GM23338 (cell line): ENCODE measurements at regions not wholly inside any gene's neighbourhood (a gene's known extent, or its start where the extent isn't known, plus 50 kb on each side); places are given as distances from the start of the nearest gene placed in this dataset.

Experiments
- ATAC-seq: fragments of 200-7000 bp; cut with Tn5 transposase; 3 replicates; pipeline ENCODE4 v1.9.1; 2020
- DNase-seq: peaks from one replicate; pipeline ENCODE4 v3.0.0-alpha.2; 2015; ENCODE audit warnings: low spot score
- H2AFZ ChIP-seq: fragments of 200-600 bp; sonication (generic); 2 replicates; pipeline ENCODE4 v1.8.0; 2016; ENCODE audit warnings: antibody characterized with exemption, mild to moderate bottlenecking, moderate library complexity
- H3F3A ChIP-seq: fragments of 200-600 bp; sonication (generic); replicated peaks from 2 replicates; pipeline ENCODE4 v1.8.0; 2017; ENCODE audit warnings: antibody characterized with exemption, mixed run types, low read depth
- H3K27ac ChIP-seq: fragments of 200-600 bp; sonication (generic); 2 replicates; pipeline ENCODE4 v1.6.1; 2016; ENCODE audit warnings: low read depth
- H3K27me3 ChIP-seq: fragments of 200-600 bp; sonication (generic); 2 replicates; pipeline ENCODE4 v1.8.0; 2016; ENCODE audit warnings: mild to moderate bottlenecking, mixed run types, moderate library complexity; ENCODE audit not compliant: insufficient read depth
- H3K36me3 ChIP-seq: fragments of 200-600 bp; sonication (generic); 2 replicates; pipeline ENCODE4 v1.8.0; 2016; ENCODE audit warnings: mild to moderate bottlenecking; ENCODE audit not compliant: insufficient read depth
- H3K4me1 ChIP-seq: fragments of 200-600 bp; sonication (generic); 2 replicates; pipeline ENCODE4 v1.8.0; 2016; ENCODE audit warnings: mild to moderate bottlenecking, moderate library complexity; ENCODE audit not compliant: insufficient read depth
- H3K4me2 ChIP-seq: fragments of 200-600 bp; sonication (generic); 2 replicates; pipeline ENCODE4 v1.7.1; 2017; ENCODE audit warnings: mixed run types
- H3K4me3 ChIP-seq: fragments of 200-600 bp; sonication (generic); 2 replicates; pipeline ENCODE4 v1.6.1; 2016; ENCODE audit warnings: mixed run types
- H3K79me2 ChIP-seq: fragments of 200-600 bp; sonication (generic); replicated peaks from 2 replicates; pipeline ENCODE4 v1.8.0; 2017; ENCODE audit warnings: mild to moderate bottlenecking; ENCODE audit not compliant: insufficient read depth
- H3K9me2 ChIP-seq: fragments of 200-600 bp; sonication (generic); 2 replicates; pipeline ENCODE4 v1.8.0; 2017; ENCODE audit not compliant: insufficient read depth
- H4K20me1 ChIP-seq: fragments of 200-600 bp; sonication (generic); replicated peaks from 2 replicates; pipeline ENCODE4 v1.8.0; 2017; ENCODE audit warnings: mild to moderate bottlenecking; ENCODE audit not compliant: insufficient read depth
- H3K27ac Mint-ChIP-seq: 2 replicates; pipeline ENCODE4 v1.8.0; 2020; ENCODE audit warnings: inconsistent platforms, mild to moderate bottlenecking, moderate library complexity, mixed read lengths
- H3K27me3 Mint-ChIP-seq: 3 replicates; pipeline ENCODE4 v1.8.0; 2022; ENCODE audit warnings: low read depth, mild to moderate bottlenecking, moderate library complexity, mixed read lengths, inconsistent platforms; ENCODE audit not compliant: insufficient read depth, poor library complexity
- H3K36me3 Mint-ChIP-seq: 3 replicates; pipeline ENCODE4 v1.8.0; 2021; ENCODE audit warnings: low read depth, mild to moderate bottlenecking, inconsistent platforms, moderate library complexity, mixed read lengths
- H3K4me1 Mint-ChIP-seq: 3 replicates; pipeline ENCODE4 v1.8.0; 2020; ENCODE audit warnings: mild to moderate bottlenecking, inconsistent platforms, mixed read lengths
- H3K4me3 Mint-ChIP-seq: 3 replicates; pipeline ENCODE4 v1.8.0; 2021; ENCODE audit warnings: moderate library complexity, mild to moderate bottlenecking, inconsistent platforms, mixed read lengths
- H3K9me3 Mint-ChIP-seq: 3 replicates; pipeline ENCODE4 v1.8.0; 2020; ENCODE audit warnings: moderate library complexity, mild to moderate bottlenecking, inconsistent platforms, mixed read lengths
- CREB1 ChIP-seq: fragments of 250-450 bp; sonication (Bioruptor Pico); IDR thresholded peaks from 2 replicates; pipeline ENCODE4 v1.5.0; 2020; ENCODE audit warnings: low read depth, mild to moderate bottlenecking, moderate library complexity
- EZH2 ChIP-seq: fragments of 200-600 bp; sonication (generic); IDR thresholded peaks from one replicate; pipeline ENCODE4 v1.8.0; 2017; ENCODE audit warnings: antibody characterized with exemption, mild to moderate bottlenecking, low read depth; ENCODE audit not compliant: unreplicated experiment
- EZH2phosphoT487 ChIP-seq: fragments of 200-600 bp; sonication (generic); IDR thresholded peaks from one replicate; pipeline ENCODE4 v1.8.1; 2018; ENCODE audit warnings: antibody characterized with exemption; ENCODE audit not compliant: unreplicated experiment
- JUNB ChIP-seq: IDR thresholded peaks from one replicate; pipeline ENCODE4 v1.6.1; 2016; ENCODE audit warnings: antibody characterized with exemption; ENCODE audit not compliant: unreplicated experiment
- NANOG ChIP-seq: IDR thresholded peaks from 2 replicates; pipeline ENCODE4 v1.6.1; 2016; ENCODE audit warnings: antibody characterized with exemption, borderline replicate concordance
- POLR2AphosphoS5 ChIP-seq: IDR thresholded peaks from 2 replicates; pipeline ENCODE4 v1.6.1; 2016; ENCODE audit warnings: antibody characterized with exemption, low read depth
- STAT1 ChIP-seq: IDR thresholded peaks from one replicate; pipeline ENCODE4 v1.6.1; 2016; ENCODE audit warnings: antibody characterized with exemption; ENCODE audit not compliant: unreplicated experiment
- ZNF114 ChIP-seq: fragments of 250-450 bp; sonication (Bioruptor Pico); IDR thresholded peaks from 2 replicates; pipeline ENCODE4 v1.5.0; 2020; ENCODE audit warnings: mild to moderate bottlenecking, moderate library complexity
- ZNF331 ChIP-seq: fragments of 250-450 bp; sonication (Bioruptor Pico); IDR thresholded peaks from 2 replicates; pipeline ENCODE4 v1.5.0; 2020; ENCODE audit warnings: low read depth, mild to moderate bottlenecking, moderate library complexity
- TF ChIP-seq, protein P1 (sequence below): IDR thresholded peaks from one replicate; pipeline ENCODE4 v1.6.1; 2018; ENCODE audit warnings: antibody characterized with exemption; ENCODE audit not compliant: unreplicated experiment
- TF ChIP-seq, protein P2 (sequence below): IDR thresholded peaks from 2 replicates; pipeline ENCODE4 v1.6.1; 2016; ENCODE audit warnings: antibody characterized with exemption
- TF ChIP-seq, protein P3 (sequence below), 2 experiments: fragments of 200-600 bp in 1 of 2; sonication (generic) in 1 of 2; conservative IDR thresholded peaks; 2 replicates each; pipeline versions ENCODE4 v1.5.1 to v1.6.1; 2016 to 2017; ENCODE audit warnings: antibody characterized with exemption in 2 of 2, low read depth in 2 of 2, mild to moderate bottlenecking in 2 of 2, moderate library complexity in 1 of 2
- TF ChIP-seq, protein P4 (sequence below): fragments of 250-450 bp; sonication (Bioruptor Pico); IDR thresholded peaks from 2 replicates; pipeline ENCODE4 v1.5.0; 2020; ENCODE audit warnings: mild to moderate bottlenecking, moderate library complexity

DNA sequence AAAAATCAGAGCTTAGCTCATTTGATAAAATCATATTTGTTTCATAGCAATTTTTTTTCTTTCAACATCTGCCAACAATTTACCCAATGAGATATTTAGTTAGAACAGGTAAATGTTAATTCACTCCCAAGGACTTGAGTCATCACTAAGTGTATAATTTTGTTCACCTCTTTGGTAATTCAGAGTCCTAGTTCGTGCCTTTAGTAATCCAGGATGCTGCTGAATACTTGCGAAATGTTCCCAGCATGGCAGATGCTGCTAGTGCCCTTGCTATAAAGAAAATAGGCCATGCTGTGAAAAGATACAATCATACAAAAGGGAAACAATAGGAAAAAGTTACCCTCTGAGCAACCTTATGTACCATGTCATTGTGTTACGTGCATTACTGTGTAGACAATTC, 210.5 kb downstream of the CSNK1G3 start:
- Histone ChIP-seq H3K4me1 (no peaks in the 10 kb centered on the region), H3K9me2 (peaks cover 3% of the 10 kb centered on the region; the same call in 1 of the 2 replicates), H3K27me3 (no peaks in the 10 kb centered on the region), H3K27ac (no peak overlapping the region), H3K36me3 (no peaks in the 10 kb centered on the region), H4K20me1 (no peaks in the 10 kb centered on the region), H3F3A (no peaks in the 10 kb centered on the region), H2AFZ (no peak overlapping the region), H3K4me2 (no peak overlapping the region), H3K4me3 (no peak overlapping the region), H3K79me2 (no peaks in the 10 kb centered on the region)
- peaks cover 10% of the 10 kb centered on the region for H3K9me3 Mint-ChIP-seq
- no peak overlapping the region; the same call in 1 of the 2 replicates for H3K27ac Mint-ChIP-seq
- DNase-seq = no peak
- no peaks in the 10 kb centered on the region for H3K27me3 Mint-ChIP-seq
- TF ChIP-seq, protein P1, sequence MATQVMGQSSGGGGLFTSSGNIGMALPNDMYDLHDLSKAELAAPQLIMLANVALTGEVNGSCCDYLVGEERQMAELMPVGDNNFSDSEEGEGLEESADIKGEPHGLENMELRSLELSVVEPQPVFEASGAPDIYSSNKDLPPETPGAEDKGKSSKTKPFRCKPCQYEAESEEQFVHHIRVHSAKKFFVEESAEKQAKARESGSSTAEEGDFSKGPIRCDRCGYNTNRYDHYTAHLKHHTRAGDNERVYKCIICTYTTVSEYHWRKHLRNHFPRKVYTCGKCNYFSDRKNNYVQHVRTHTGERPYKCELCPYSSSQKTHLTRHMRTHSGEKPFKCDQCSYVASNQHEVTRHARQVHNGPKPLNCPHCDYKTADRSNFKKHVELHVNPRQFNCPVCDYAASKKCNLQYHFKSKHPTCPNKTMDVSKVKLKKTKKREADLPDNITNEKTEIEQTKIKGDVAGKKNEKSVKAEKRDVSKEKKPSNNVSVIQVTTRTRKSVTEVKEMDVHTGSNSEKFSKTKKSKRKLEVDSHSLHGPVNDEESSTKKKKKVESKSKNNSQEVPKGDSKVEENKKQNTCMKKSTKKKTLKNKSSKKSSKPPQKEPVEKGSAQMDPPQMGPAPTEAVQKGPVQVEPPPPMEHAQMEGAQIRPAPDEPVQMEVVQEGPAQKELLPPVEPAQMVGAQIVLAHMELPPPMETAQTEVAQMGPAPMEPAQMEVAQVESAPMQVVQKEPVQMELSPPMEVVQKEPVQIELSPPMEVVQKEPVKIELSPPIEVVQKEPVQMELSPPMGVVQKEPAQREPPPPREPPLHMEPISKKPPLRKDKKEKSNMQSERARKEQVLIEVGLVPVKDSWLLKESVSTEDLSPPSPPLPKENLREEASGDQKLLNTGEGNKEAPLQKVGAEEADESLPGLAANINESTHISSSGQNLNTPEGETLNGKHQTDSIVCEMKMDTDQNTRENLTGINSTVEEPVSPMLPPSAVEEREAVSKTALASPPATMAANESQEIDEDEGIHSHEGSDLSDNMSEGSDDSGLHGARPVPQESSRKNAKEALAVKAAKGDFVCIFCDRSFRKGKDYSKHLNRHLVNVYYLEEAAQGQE = no peak
- TF ChIP-seq EZH2 (no peak), NANOG (no peak), STAT1 (no peak), EZH2phosphoT487 (no peak), ZNF114 (CRISPR knock-in tag) (no peak), ZNF331 (CRISPR knock-in tag) (no peak), POLR2AphosphoS5 (no peak), JUNB (no peak), CREB1 (no peak)
- TF ChIP-seq, protein P2, sequence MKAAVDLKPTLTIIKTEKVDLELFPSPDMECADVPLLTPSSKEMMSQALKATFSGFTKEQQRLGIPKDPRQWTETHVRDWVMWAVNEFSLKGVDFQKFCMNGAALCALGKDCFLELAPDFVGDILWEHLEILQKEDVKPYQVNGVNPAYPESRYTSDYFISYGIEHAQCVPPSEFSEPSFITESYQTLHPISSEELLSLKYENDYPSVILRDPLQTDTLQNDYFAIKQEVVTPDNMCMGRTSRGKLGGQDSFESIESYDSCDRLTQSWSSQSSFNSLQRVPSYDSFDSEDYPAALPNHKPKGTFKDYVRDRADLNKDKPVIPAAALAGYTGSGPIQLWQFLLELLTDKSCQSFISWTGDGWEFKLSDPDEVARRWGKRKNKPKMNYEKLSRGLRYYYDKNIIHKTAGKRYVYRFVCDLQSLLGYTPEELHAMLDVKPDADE = no peak
- TF ChIP-seq, protein P3, sequence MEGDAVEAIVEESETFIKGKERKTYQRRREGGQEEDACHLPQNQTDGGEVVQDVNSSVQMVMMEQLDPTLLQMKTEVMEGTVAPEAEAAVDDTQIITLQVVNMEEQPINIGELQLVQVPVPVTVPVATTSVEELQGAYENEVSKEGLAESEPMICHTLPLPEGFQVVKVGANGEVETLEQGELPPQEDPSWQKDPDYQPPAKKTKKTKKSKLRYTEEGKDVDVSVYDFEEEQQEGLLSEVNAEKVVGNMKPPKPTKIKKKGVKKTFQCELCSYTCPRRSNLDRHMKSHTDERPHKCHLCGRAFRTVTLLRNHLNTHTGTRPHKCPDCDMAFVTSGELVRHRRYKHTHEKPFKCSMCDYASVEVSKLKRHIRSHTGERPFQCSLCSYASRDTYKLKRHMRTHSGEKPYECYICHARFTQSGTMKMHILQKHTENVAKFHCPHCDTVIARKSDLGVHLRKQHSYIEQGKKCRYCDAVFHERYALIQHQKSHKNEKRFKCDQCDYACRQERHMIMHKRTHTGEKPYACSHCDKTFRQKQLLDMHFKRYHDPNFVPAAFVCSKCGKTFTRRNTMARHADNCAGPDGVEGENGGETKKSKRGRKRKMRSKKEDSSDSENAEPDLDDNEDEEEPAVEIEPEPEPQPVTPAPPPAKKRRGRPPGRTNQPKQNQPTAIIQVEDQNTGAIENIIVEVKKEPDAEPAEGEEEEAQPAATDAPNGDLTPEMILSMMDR (conservative IDR thresholded peaks at IDR 0.05; ENCODE audit: low read depth in 2 of 2) = no peak
- TF ChIP-seq, protein P4, sequence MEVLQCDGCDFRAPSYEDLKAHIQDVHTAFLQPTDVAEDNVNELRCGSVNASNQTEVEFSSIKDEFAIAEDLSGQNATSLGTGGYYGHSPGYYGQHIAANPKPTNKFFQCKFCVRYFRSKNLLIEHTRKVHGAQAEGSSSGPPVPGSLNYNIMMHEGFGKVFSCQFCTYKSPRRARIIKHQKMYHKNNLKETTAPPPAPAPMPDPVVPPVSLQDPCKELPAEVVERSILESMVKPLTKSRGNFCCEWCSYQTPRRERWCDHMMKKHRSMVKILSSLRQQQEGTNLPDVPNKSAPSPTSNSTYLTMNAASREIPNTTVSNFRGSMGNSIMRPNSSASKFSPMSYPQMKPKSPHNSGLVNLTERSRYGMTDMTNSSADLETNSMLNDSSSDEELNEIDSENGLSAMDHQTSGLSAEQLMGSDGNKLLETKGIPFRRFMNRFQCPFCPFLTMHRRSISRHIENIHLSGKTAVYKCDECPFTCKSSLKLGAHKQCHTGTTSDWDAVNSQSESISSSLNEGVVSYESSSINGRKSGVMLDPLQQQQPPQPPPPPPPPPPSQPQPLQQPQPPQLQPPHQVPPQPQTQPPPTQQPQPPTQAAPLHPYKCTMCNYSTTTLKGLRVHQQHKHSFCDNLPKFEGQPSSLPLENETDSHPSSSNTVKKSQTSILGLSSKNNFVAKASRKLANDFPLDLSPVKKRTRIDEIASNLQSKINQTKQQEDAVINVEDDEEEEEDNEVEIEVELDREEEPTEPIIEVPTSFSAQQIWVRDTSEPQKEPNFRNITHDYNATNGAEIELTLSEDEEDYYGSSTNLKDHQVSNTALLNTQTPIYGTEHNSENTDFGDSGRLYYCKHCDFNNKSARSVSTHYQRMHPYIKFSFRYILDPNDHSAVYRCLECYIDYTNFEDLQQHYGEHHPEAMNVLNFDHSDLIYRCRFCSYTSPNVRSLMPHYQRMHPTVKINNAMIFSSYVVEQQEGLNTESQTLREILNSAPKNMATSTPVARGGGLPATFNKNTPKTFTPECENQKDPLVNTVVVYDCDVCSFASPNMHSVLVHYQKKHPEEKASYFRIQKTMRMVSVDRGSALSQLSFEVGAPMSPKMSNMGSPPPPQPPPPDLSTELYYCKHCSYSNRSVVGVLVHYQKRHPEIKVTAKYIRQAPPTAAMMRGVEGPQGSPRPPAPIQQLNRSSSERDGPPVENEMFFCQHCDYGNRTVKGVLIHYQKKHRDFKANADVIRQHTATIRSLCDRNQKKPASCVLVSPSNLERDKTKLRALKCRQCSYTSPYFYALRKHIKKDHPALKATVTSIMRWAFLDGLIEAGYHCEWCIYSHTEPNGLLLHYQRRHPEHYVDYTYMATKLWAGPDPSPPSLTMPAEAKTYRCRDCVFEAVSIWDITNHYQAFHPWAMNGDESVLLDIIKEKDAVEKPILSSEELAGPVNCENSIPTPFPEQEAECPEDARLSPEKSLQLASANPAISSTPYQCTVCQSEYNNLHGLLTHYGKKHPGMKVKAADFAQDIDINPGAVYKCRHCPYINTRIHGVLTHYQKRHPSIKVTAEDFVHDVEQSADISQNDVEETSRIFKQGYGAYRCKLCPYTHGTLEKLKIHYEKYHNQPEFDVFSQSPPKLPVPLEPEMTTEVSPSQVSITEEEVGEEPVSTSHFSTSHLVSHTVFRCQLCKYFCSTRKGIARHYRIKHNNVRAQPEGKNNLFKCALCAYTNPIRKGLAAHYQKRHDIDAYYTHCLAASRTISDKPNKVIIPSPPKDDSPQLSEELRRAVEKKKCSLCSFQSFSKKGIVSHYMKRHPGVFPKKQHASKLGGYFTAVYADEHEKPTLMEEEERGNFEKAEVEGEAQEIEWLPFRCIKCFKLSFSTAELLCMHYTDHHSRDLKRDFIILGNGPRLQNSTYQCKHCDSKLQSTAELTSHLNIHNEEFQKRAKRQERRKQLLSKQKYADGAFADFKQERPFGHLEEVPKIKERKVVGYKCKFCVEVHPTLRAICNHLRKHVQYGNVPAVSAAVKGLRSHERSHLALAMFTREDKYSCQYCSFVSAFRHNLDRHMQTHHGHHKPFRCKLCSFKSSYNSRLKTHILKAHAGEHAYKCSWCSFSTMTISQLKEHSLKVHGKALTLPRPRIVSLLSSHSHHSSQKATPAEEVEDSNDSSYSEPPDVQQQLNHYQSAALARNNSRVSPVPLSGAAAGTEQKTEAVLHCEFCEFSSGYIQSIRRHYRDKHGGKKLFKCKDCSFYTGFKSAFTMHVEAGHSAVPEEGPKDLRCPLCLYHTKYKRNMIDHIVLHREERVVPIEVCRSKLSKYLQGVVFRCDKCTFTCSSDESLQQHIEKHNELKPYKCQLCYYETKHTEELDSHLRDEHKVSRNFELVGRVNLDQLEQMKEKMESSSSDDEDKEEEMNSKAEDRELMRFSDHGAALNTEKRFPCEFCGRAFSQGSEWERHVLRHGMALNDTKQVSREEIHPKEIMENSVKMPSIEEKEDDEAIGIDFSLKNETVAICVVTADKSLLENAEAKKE (CRISPR knock-in tag) = no peak
- no peak overlapping the region for H3K4me3 Mint-ChIP-seq
- no peaks in the 10 kb centered on the region for H3K4me1 Mint-ChIP-seq
- peaks cover 11% of the 10 kb centered on the region; the same call in 2 of the 3 replicates for H3K36me3 Mint-ChIP-seq
- ATAC-seq = no peak
